HEK293T (cell line): ENCODE measurements at regions not wholly inside any gene's neighbourhood (a gene's known extent, or its start where the extent isn't known, plus 50 kb on each side); places are given as distances from the start of the nearest gene placed in this dataset.

Experiments used
- CTCF ChIA-PET: fragments of 350-600 bp; formaldehyde crosslinking; extraction: SDS; loops from one replicate; lab custom pipeline; 2021; ENCODE audit warnings: antibody characterized with exemption, inconsistent platforms; lab: Yijun Ruan, JAX
- POLR2A ChIA-PET: fragments of 350-600 bp; formaldehyde crosslinking; extraction: SDS; loops from one replicate; lab custom pipeline; 2020; ENCODE audit warnings: antibody characterized with exemption, inconsistent platforms; lab: Yijun Ruan, JAX
- DNase-seq: peaks from one replicate; pipeline ENCODE4 v3.0.0; 2012; ENCODE audit warnings: mixed read lengths; ENCODE audit errors: extremely low spot score
- ARNT ChIP-seq: fragments of 450-650 bp; IDR thresholded peaks from 2 replicates; pipeline ENCODE4 v1.6.1; 2017; ENCODE audit warnings: mild to moderate bottlenecking
- BHLHE40 ChIP-seq: fragments of 450-650 bp; IDR thresholded peaks from 2 replicates; pipeline ENCODE4 v1.6.1; 2016; ENCODE audit warnings: mild to moderate bottlenecking, moderate library complexity, borderline replicate concordance
- CTBP1 ChIP-seq: fragments of 450-650 bp; IDR thresholded peaks from 2 replicates; pipeline ENCODE4 v1.6.1; 2016; ENCODE audit warnings: borderline replicate concordance
- ELF4 ChIP-seq: fragments of 450-650 bp; IDR thresholded peaks from 2 replicates; pipeline ENCODE4 v1.6.1; 2017; ENCODE audit warnings: antibody characterized with exemption
- FOXA1 ChIP-seq: fragments of 450-650 bp; IDR thresholded peaks from 2 replicates; pipeline ENCODE4 v1.6.1; 2016; ENCODE audit warnings: mild to moderate bottlenecking
- FOXK2 ChIP-seq: fragments of 450-650 bp; IDR thresholded peaks from 2 replicates; pipeline ENCODE4 v1.6.1; 2016; ENCODE audit warnings: mild to moderate bottlenecking
- FOXM1 ChIP-seq: fragments of 450-650 bp; IDR thresholded peaks from 2 replicates; pipeline ENCODE4 v1.6.1; 2017; ENCODE audit warnings: mild to moderate bottlenecking, borderline replicate concordance
- HDGF ChIP-seq: fragments of 450-650 bp; IDR thresholded peaks from 2 replicates; pipeline ENCODE4 v1.6.1; 2017; ENCODE audit warnings: antibody characterized with exemption, borderline replicate concordance
- L3MBTL2 ChIP-seq: fragments of 450-650 bp; conservative IDR thresholded peaks from 2 replicates; pipeline ENCODE4 v1.6.1; 2016; ENCODE audit warnings: mild to moderate bottlenecking
- LEF1 ChIP-seq: fragments of 450-650 bp; IDR thresholded peaks from 2 replicates; pipeline ENCODE4 v1.6.1; 2017; ENCODE audit warnings: mild to moderate bottlenecking, borderline replicate concordance
- NFRKB ChIP-seq: fragments of 450-650 bp; IDR thresholded peaks from 2 replicates; pipeline ENCODE4 v1.6.1; 2016; ENCODE audit warnings: mild to moderate bottlenecking, moderate library complexity
- PKNOX1 ChIP-seq: fragments of 450-650 bp; IDR thresholded peaks from 2 replicates; pipeline ENCODE4 v1.6.1; 2016
- SP1 ChIP-seq: fragments of 450-650 bp; IDR thresholded peaks from 2 replicates; pipeline ENCODE4 v1.6.1; 2017
- SUZ12 ChIP-seq: fragments of 450-650 bp; IDR thresholded peaks from 2 replicates; pipeline ENCODE4 v1.6.1; 2016; ENCODE audit warnings: mild to moderate bottlenecking
- TARDBP ChIP-seq: fragments of 450-650 bp; IDR thresholded peaks from 2 replicates; pipeline ENCODE4 v1.6.1; 2016
- ZNF384 ChIP-seq: fragments of 450-650 bp; IDR thresholded peaks from 2 replicates; pipeline ENCODE4 v1.6.1; 2016

DNA sequence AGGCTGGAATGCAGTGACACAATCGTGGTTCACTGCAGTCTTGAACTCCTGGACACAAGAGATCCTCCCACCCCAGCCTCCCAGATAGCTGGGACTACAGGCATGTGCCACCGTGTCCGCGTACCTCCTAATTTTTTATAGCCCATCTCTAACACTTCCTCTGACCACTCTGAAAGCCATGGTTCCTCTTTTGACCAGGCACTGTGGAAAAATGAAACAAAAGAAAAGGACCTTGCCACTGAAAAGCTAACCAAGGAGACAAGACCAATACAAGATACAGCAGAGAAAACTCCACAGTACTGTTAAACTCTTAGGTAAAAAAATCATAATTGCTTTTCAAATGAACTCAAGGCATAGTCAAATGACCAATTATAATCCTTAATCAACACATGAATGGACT lies 233.3 kb downstream of the NEDD1 start:
- DNase-seq, result no peak
- ChIA-PET CTCF (interaction anchor here (0.6 kb wide), 1 partner anchor 12 kb away, joined by 4 read pairs; no protein-coding TSS in a partner anchor), POLR2A (no interaction called here)
- TF ChIP-seq L3MBTL2, result no peak
- no peak for TF ChIP-seq PKNOX1
- no peak for TF ChIP-seq BHLHE40
- TF ChIP-seq SP1, result no peak
- no peak for TF ChIP-seq FOXK2
- TF ChIP-seq TARDBP, result no peak
- TF ChIP-seq FOXM1, result no peak
- TF ChIP-seq NFRKB, result no peak
- TF ChIP-seq ARNT, result no peak
- no peak for TF ChIP-seq ELF4
- no peak for TF ChIP-seq FOXA1

GRCh38 chr12:97142737-97143410 lies 235.8 kb downstream of the NEDD1 start:
- no peak for DNase-seq
- TF ChIP-seq LEF1 (no peak), ELF4 (no peak), BHLHE40 (no peak), TARDBP (no peak), L3MBTL2 (no peak), SUZ12 (no peak), CTBP1 (no peak), SP1 (no peak), NFRKB (no peak), ARNT (no peak), PKNOX1 (no peak), FOXK2 (no peak)
- ChIA-PET POLR2A (no interaction called here), CTCF (no interaction called here)

DNA sequence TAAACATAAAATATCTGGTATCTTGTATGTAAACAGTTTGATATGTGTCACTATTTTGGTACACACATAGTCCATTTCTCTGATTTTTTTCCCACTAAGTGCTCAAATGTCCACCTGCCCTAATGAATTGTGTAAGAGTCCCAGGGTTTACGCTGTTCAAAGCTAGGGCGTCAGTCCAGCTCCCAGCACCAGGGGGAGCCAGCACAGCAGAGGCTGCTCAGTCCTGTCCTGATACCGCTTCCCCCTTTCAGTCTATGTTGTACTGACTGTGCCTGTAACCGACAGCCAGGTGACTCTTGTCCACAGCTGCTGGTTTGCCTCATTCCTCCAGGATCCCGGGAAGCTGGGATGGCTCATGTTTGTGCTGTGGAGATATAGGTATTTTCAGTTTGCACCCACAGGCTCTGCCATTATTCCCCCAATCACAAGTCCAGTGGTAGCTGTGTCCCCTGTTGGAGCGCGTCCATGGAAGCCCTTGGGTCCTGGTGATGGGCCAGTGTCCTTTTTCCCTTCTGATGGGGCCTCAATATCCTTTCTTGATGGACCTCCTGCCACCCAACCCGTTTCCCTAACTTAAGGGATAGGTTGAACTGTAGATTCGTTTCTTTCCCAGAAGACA lies 242.0 kb downstream of the NEDD1 start:
- ChIA-PET POLR2A (no interaction called here), CTCF (interaction anchor here (0.5 to 0.8 kb wide), 4 partner anchors 11 to 554 kb away, joined by 3 to 4 read pairs (median 3); no protein-coding TSS in a partner anchor)
- peak; percentile 63 for DNase-seq
- no peak for TF ChIP-seq L3MBTL2
- TF ChIP-seq PKNOX1, result no peak
- TF ChIP-seq NFRKB, result no peak
- no peak for TF ChIP-seq SP1
- TF ChIP-seq ELF4, result no peak
- TF ChIP-seq HDGF, result no peak
- TF ChIP-seq SUZ12, result no peak
- no peak for TF ChIP-seq FOXA1
- no peak for TF ChIP-seq TARDBP
- TF ChIP-seq ZNF384, result no peak
- no peak for TF ChIP-seq LEF1
- TF ChIP-seq ARNT, result no peak
- TF ChIP-seq FOXK2, result no peak

- TF ChIP-seq ELF4, result no peak
- ChIA-PET POLR2A (no interaction called here), CTCF (no interaction called here)
- DNase-seq, result no peak
These were observed 244.4 kb downstream of the NEDD1 start for GRCh38 chr12:97151481-97151880.

GRCh38 chr12:97159377-97159776 lies 252.3 kb downstream of the NEDD1 start:
- ChIA-PET POLR2A (no interaction called here), CTCF (no interaction called here)
- TF ChIP-seq L3MBTL2 (no peak), NFRKB (no peak), SP1 (no peak), LEF1 (no peak), BHLHE40 (no peak), FOXM1 (no peak), PKNOX1 (no peak), TARDBP (no peak), HDGF (no peak), ARNT (no peak), ZNF384 (no peak), FOXA1 (no peak), SUZ12 (no peak), ELF4 (no peak)
- DNase-seq, result no peak

GRCh38 chr12:97160277-97160676 lies 253.2 kb downstream of the NEDD1 start:
- DNase-seq, result no peak
- ChIA-PET POLR2A (no interaction called here), CTCF (interaction anchor here (0.6 kb wide), 1 partner anchor 144 kb away, joined by 3 read pairs; no protein-coding TSS in a partner anchor)
- TF ChIP-seq FOXK2, result no peak
- TF ChIP-seq CTBP1, result no peak
- TF ChIP-seq ZNF384, result no peak
- no peak for TF ChIP-seq HDGF
- no peak for TF ChIP-seq L3MBTL2
- TF ChIP-seq FOXM1, result no peak
- no peak for TF ChIP-seq FOXA1
- no peak for TF ChIP-seq SP1
- TF ChIP-seq ARNT, result no peak
- no peak for TF ChIP-seq PKNOX1
- TF ChIP-seq SUZ12, result no peak
- no peak for TF ChIP-seq BHLHE40
- no peak for TF ChIP-seq LEF1
- no peak for TF ChIP-seq NFRKB
- no peak for TF ChIP-seq ELF4
- TF ChIP-seq TARDBP, result no peak
